AG09319 (cell line): ENCODE measurements at regions not wholly inside any gene's neighbourhood (a gene's known extent, or its start where the extent isn't known, plus 50 kb on each side); places are given as distances from the start of the nearest gene placed in this dataset.

ENCODE experiments used
- DNase-seq: peaks from one replicate; pipeline ENCODE4 v3.0.0-alpha.2; 2010; ENCODE audit warnings: low read depth; ENCODE audit errors: extremely low read depth
- CTCF ChIP-seq: IDR thresholded peaks from 2 replicates; pipeline ENCODE4 v1.5.1; 2011; ENCODE audit warnings: low read depth, mild to moderate bottlenecking, inconsistent platforms, low read length, moderate library complexity

DNA sequence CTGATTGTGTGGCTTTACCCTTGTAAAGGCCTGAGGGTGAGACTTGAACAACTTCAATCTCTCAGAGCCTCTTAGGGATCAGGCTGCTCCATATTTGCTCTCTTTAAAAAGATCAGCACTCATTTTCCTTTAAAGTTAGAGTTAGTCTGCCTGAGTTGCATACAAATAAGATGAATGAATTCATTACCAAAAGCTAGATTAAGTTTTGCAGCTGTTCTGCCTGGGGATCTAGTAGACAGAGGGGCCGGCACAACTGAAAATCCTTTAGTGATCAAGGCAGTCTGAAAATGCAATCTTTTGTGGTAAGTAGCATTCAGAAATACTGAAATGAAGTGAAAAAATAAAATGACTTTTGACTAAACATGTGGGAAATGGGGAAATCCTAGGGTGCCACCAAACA lies 264.0 kb downstream of the MAN2A1 start:
- TF ChIP-seq CTCF: no peak
- DNase-seq: no peak

- TF ChIP-seq CTCF: no peak
- DNase-seq: no peak
Observed at GRCh38 chr5:109956884-109957283, 267.2 kb downstream of the MAN2A1 start.

DNA sequence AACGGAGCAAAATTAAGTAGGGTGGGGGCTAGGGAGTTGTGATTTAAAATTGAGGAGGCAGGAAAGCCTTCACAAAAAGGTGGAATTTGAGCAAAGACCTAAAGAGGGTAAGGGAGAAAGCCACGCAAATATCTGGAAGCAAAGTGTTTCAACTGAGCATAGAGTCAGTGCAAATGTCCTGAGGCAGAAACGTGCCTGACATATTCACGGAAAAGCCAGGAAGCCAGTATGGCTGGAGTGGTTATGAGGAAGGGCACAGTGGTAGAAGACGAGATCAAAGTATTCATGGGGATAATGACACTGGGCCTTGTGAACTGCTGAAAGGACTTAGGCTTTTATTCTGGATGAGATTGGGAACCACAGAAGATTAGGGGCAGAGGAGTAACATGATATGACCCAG lies 268.4 kb downstream of the MAN2A1 start:
- DNase-seq: no peak
- TF ChIP-seq CTCF: no peak

GRCh38 chr5:109959652-109960051 lies 269.9 kb downstream of the MAN2A1 start:
- no peak; the same call in 1 of the 2 replicates for TF ChIP-seq CTCF
- no peak for DNase-seq

GRCh38 chr5:109961751-109962150 lies 272.0 kb downstream of the MAN2A1 start:
- no peak for TF ChIP-seq CTCF
- no peak for DNase-seq

DNA sequence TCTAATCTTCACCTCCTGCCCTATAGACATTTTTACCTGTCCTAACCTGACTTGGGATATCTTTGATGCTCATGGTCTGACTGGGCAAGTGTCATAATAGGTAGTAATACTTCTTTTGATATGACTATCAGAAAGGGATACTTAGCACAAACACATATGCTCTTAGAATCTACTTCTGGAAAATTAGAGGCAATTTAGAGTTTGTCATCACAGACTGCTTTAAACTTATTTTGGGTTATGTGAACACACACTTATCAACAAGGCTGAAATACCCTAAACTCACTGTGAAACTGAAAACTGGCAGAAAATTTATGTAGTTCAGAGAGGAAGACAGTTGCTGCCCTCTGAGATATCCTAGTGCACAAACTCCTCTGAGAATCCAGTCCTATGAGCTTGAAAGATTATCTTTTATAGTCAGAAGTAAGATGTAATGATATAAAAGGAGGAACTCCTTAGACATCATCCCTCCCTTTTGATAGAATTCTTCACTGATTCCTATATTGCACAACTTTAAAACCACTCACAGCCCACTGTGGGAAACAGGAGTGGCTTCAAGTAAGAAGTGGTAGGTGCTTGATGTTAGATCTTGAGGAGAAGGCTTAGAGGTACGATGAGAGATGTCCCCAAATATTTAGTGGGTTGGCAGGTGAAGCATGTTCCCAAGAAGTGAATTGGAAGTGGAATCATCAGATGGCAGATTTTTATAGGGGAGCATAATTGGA lies 273.3 kb downstream of the MAN2A1 start:
- DNase-seq: no peak
- TF ChIP-seq CTCF: no peak

GRCh38 chr5:109964136-109964535 lies 274.4 kb downstream of the MAN2A1 start:
- TF ChIP-seq CTCF: no peak
- no peak for DNase-seq
